NCI-H146 treated with DMSO at 0.1 percent for 48 hours (cell line): ENCODE measurements at regions not wholly inside any gene's neighbourhood (a gene's known extent, or its start where the extent isn't known, plus 50 kb on each side); places are given as distances from the start of the nearest gene placed in this dataset.

Experiments
- DNase-seq: peaks from one replicate; lab custom pipeline; 2025; ENCODE audit not compliant: unreplicated experiment; lab: John Stamatoyannopoulos, UW

- no peak for DNase-seq
These were observed 82.4 kb upstream of the C21orf91 start for GRCh38 chr21:17901458-17902079.

GRCh38 chr21:17900990-17901385 lies 81.8 kb upstream of the C21orf91 start:
- DNase-seq, result no peak

- no peak for DNase-seq
These were observed 81.3 kb upstream of the C21orf91 start for GRCh38 chr21:17900281-17900989.

- no peak for DNase-seq
These were observed 70.0 kb upstream of the C21orf91 start for GRCh38 chr21:17889171-17889570.

- no peak for DNase-seq
These were observed 50.0 kb upstream of the C21orf91 start for GRCh38 chr21:17869115-17869514.
